Endothelial cell (in vitro differentiated cells): ENCODE measurements at regions not wholly inside any gene's neighbourhood (a gene's known extent, or its start where the extent isn't known, plus 50 kb on each side); places are given as distances from the start of the nearest gene placed in this dataset.

Experiments used
- DNase-seq: peaks from one replicate; pipeline ENCODE4 v3.0.0; 2021; ENCODE audit warnings: low spot score
- H3K27ac Mint-ChIP-seq: one replicate; pipeline ENCODE4 v1.8.0; 2021; ENCODE audit warnings: mixed read lengths, inconsistent platforms; ENCODE audit not compliant: unreplicated experiment
- H3K27me3 Mint-ChIP-seq: one replicate; pipeline ENCODE4 v1.8.0; 2021; ENCODE audit warnings: mild to moderate bottlenecking, moderate library complexity, mixed read lengths, inconsistent platforms; ENCODE audit not compliant: unreplicated experiment
- H3K36me3 Mint-ChIP-seq: one replicate; pipeline ENCODE4 v1.8.0; 2021; ENCODE audit warnings: mild to moderate bottlenecking, low read depth, mixed read lengths, inconsistent platforms; ENCODE audit not compliant: unreplicated experiment
- H3K4me1 Mint-ChIP-seq: one replicate; pipeline ENCODE4 v1.8.0; 2021; ENCODE audit warnings: mild to moderate bottlenecking, mixed read lengths, inconsistent platforms; ENCODE audit not compliant: unreplicated experiment
- H3K4me3 Mint-ChIP-seq: one replicate; pipeline ENCODE4 v1.8.0; 2021; ENCODE audit warnings: mild to moderate bottlenecking, mixed read lengths, inconsistent platforms; ENCODE audit not compliant: unreplicated experiment
- H3K9me3 Mint-ChIP-seq: one replicate; pipeline ENCODE4 v1.8.0; 2021; ENCODE audit warnings: mixed read lengths, inconsistent platforms; ENCODE audit not compliant: unreplicated experiment
- TF ChIP-seq, protein P1 (sequence below): fragments of 200-600 bp; sonication (generic); IDR thresholded peaks from one replicate; pipeline ENCODE4 v1.5.0; 2021; ENCODE audit warnings: antibody characterized with exemption; ENCODE audit not compliant: unreplicated experiment

DNA sequence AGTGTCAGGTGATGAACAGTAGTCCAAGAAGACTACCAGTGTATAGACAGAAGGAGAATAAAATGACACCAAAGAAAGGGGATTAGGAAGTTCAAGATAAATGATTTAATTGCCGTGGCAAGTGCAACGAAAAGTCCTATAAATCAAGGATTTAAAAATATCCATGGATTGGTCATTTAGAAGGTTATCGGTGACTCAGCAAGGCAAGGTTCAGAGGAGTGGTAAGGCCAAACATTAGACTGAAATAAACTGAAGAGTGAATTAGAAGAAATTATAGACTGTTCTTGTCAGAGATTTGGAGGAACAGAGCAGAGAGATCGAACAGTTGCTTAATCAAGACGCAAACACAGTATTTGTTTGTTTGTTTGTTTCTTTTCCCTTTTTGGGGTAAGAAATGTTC lies 211.9 kb upstream of the KCNMB2 start:
- TF ChIP-seq, protein P1, sequence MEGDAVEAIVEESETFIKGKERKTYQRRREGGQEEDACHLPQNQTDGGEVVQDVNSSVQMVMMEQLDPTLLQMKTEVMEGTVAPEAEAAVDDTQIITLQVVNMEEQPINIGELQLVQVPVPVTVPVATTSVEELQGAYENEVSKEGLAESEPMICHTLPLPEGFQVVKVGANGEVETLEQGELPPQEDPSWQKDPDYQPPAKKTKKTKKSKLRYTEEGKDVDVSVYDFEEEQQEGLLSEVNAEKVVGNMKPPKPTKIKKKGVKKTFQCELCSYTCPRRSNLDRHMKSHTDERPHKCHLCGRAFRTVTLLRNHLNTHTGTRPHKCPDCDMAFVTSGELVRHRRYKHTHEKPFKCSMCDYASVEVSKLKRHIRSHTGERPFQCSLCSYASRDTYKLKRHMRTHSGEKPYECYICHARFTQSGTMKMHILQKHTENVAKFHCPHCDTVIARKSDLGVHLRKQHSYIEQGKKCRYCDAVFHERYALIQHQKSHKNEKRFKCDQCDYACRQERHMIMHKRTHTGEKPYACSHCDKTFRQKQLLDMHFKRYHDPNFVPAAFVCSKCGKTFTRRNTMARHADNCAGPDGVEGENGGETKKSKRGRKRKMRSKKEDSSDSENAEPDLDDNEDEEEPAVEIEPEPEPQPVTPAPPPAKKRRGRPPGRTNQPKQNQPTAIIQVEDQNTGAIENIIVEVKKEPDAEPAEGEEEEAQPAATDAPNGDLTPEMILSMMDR: no peak
- H3K9me3 Mint-ChIP-seq: no peaks in the 10 kb centered on the region
- no peak overlapping the region for H3K4me3 Mint-ChIP-seq
- DNase-seq: no peak
- H3K27me3 Mint-ChIP-seq: peaks cover 1% of the 10 kb centered on the region
- H3K27ac Mint-ChIP-seq: no peak overlapping the region
- H3K4me1 Mint-ChIP-seq: peaks cover 21% of the 10 kb centered on the region
- no peaks in the 10 kb centered on the region for H3K36me3 Mint-ChIP-seq

DNA sequence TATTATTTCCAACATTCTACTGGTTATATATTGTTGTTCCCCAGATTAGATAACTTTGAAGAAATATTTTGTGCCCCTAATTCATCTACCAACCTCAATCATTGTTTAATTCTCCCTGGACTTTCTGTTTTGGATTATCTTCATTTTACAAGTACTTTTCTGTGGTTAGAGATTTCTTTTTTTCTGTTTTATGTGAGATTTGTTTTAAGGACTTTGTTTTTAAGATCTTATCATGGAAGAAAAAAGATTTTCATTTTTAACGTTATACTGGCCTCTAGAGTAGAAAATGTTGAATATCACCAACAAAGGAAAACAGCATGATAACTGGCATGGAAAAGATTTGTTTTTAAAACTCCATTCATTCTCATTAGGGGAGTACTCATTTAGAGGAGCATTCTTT lies 210.9 kb upstream of the KCNMB2 start:
- TF ChIP-seq, protein P1: peak; percentile 24
- no peaks in the 10 kb centered on the region for H3K9me3 Mint-ChIP-seq
- peaks cover 1% of the 10 kb centered on the region for H3K27me3 Mint-ChIP-seq
- peaks cover 20% of the 10 kb centered on the region for H3K4me1 Mint-ChIP-seq
- no peaks in the 10 kb centered on the region for H3K36me3 Mint-ChIP-seq
- H3K4me3 Mint-ChIP-seq: no peak overlapping the region
- no peak for DNase-seq
- no peak overlapping the region for H3K27ac Mint-ChIP-seq

DNA sequence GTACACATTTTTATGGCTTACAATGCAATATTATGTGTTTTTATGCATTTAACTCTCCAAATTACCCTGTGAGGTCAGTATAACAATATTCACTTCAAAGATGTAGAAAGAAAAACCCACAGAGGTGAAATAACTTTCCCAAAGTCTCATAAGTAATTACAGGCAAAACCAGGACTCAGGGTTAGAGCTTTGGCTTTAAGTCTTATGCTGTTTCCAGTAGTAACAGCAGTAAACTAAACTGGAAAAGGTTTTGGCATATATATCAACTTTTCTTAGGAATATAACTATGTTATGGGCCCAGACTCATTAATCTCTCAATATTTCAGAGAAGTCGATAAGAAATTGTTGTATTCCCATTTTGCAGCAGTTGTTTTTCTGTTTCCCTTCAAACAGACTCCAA lies 206.3 kb upstream of the KCNMB2 start:
- Mint-ChIP-seq H3K4me1 (no peaks in the 10 kb centered on the region), H3K9me3 (no peaks in the 10 kb centered on the region), H3K27ac (no peak overlapping the region), H3K27me3 (no peaks in the 10 kb centered on the region), H3K4me3 (no peak overlapping the region), H3K36me3 (no peaks in the 10 kb centered on the region)
- no peak for DNase-seq
- TF ChIP-seq, protein P1: no peak

DNA sequence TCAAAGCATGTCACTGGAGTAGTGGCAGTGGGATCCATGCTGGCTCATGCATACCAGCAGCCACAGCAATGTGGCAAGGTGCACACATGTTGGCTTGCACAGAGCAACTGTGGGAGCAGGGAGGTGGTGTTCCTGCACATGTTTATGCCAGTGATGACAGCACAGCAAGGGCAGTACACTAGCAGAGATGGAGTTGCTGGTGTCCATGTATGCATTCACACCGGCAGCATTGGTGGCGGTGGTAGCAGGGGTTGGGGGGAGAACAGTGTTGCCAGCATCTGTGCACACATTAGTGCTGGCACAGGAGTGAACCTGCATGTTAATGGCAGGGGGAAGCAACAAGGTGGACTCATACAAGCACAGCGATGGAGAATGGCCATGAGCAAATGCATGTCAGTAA lies 202.0 kb upstream of the KCNMB2 start:
- no peaks in the 10 kb centered on the region for H3K27me3 Mint-ChIP-seq
- H3K4me1 Mint-ChIP-seq: no peaks in the 10 kb centered on the region
- no peak overlapping the region for H3K27ac Mint-ChIP-seq
- no peaks in the 10 kb centered on the region for H3K9me3 Mint-ChIP-seq
- no peak overlapping the region for H3K4me3 Mint-ChIP-seq
- DNase-seq: no peak
- no peaks in the 10 kb centered on the region for H3K36me3 Mint-ChIP-seq
- TF ChIP-seq, protein P1: no peak

DNA sequence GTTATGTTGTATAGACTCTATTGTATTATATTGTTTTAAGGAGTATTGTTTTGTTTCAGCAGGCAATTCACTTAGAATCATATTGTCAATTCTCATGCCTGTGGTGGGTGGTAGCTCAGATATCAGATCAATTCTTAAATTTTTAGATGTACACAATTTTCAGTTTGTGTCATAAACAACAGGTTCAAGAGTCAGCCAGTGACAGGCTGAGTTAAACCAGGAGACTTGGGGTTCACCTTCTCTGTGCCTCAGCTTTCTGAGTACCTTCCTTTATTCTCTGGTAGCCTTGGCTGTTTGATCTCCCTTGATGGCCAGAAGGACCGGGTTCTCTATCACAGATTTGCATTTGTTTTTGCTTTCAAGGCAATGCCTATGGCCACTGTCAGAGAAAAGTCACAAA lies 199.9 kb upstream of the KCNMB2 start:
- no peak overlapping the region for H3K27ac Mint-ChIP-seq
- no peak for DNase-seq
- H3K4me1 Mint-ChIP-seq: no peaks in the 10 kb centered on the region
- H3K4me3 Mint-ChIP-seq: no peak overlapping the region
- no peaks in the 10 kb centered on the region for H3K9me3 Mint-ChIP-seq
- H3K36me3 Mint-ChIP-seq: no peaks in the 10 kb centered on the region
- no peaks in the 10 kb centered on the region for H3K27me3 Mint-ChIP-seq
- TF ChIP-seq, protein P1: no peak
